ENCODE measurements at regions not wholly inside any gene's neighbourhood (a gene's known extent, or its start where the extent isn't known, plus 50 kb on each side); places are given as distances from the start of the nearest gene placed in this dataset.

DNA sequence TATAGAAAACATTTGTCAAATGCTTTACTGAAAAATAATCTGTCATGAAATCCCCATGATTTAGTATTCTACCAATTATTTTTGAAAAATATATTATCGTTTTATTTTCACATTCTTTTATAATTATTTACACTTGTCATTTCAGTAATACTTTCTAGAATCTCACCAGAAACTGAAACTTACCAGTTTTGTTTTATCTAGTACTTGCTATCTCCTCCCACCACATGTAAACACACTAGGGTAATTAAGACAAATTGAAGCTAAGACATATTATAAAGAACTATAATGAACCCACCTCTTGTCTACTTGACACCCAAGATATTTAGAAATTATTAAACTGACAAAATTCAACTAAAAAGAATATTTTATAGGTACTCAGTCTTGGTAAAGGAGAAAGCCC lies 51.5 kb upstream of the GRM3 start:
- H3K27me3 ChIP-seq, result no peaks in the 10 kb centered on the region
- peaks cover 0 to 5% of the 10 kb centered on the region in 2 donors for H3K9me3 ChIP-seq
- no peak for ATAC-seq
- intact Hi-C loops (cut with DNase I), result no loop called here
- H3K4me3 ChIP-seq, result no peak overlapping the region
- no peaks in the 10 kb centered on the region for H3K4me1 ChIP-seq
- TF ChIP-seq, protein P1, sequence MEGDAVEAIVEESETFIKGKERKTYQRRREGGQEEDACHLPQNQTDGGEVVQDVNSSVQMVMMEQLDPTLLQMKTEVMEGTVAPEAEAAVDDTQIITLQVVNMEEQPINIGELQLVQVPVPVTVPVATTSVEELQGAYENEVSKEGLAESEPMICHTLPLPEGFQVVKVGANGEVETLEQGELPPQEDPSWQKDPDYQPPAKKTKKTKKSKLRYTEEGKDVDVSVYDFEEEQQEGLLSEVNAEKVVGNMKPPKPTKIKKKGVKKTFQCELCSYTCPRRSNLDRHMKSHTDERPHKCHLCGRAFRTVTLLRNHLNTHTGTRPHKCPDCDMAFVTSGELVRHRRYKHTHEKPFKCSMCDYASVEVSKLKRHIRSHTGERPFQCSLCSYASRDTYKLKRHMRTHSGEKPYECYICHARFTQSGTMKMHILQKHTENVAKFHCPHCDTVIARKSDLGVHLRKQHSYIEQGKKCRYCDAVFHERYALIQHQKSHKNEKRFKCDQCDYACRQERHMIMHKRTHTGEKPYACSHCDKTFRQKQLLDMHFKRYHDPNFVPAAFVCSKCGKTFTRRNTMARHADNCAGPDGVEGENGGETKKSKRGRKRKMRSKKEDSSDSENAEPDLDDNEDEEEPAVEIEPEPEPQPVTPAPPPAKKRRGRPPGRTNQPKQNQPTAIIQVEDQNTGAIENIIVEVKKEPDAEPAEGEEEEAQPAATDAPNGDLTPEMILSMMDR (IDR thresholded peaks at IDR 0.05), result no peak
- H3K36me3 ChIP-seq, result no peaks in the 10 kb centered on the region
- H3K27ac ChIP-seq, result no peak overlapping the region
- no peak for DNase-seq

- Histone ChIP-seq H3K27ac (no peak overlapping the region), H3K36me3 (no peaks in the 10 kb centered on the region), H3K4me1 (no peaks in the 10 kb centered on the region), H3K4me3 (no peak overlapping the region), H3K27me3 (no peaks in the 10 kb centered on the region), H3K9me3 (peaks cover 0 to 4% of the 10 kb centered on the region in 2 donors)
- intact Hi-C loops (cut with DNase I), result no loop called here
- ATAC-seq (no peak), DNase-seq (peak in 1 of 4 donors; percentile 55)
- TF ChIP-seq, protein P1 (IDR thresholded peaks at IDR 0.05), result no peak
These were observed 69.7 kb upstream of the GRM3 start for GRCh38 chr7:86574006-86574405.

GRCh38 chr7:86558680-86559501 lies 84.8 kb upstream of the GRM3 start:
- Histone ChIP-seq H3K27ac (no peak overlapping the region), H3K4me3 (no peak overlapping the region), H3K36me3 (no peaks in the 10 kb centered on the region), H3K9me3 (no peaks in the 10 kb centered on the region), H3K4me1 (no peaks in the 10 kb centered on the region), H3K27me3 (no peaks in the 10 kb centered on the region)
- TF ChIP-seq, protein P1 (IDR thresholded peaks at IDR 0.05), result no peak
- DNase-seq (no peak), ATAC-seq (no peak)
- intact Hi-C loops (cut with DNase I), result no loop called here

GRCh38 chr7:86534641-86535040 lies 109.1 kb upstream of the GRM3 start:
- H3K9me3 ChIP-seq, result peaks cover 0 to 6% of the 10 kb centered on the region in 2 donors
- peak in 1 of 4 donors; percentile 36 for DNase-seq
- TF ChIP-seq, protein P1 (IDR thresholded peaks at IDR 0.05), result no peak
- H3K4me1 ChIP-seq, result no peaks in the 10 kb centered on the region
- H3K27me3 ChIP-seq, result no peaks in the 10 kb centered on the region
- no peak overlapping the region for H3K4me3 ChIP-seq
- intact Hi-C loops (cut with DNase I), result no loop called here
- H3K27ac ChIP-seq, result no peak overlapping the region
- no peaks in the 10 kb centered on the region for H3K36me3 ChIP-seq
- ATAC-seq, result no peak

- no peaks in the 10 kb centered on the region for H3K36me3 ChIP-seq
- no peaks in the 10 kb centered on the region for H3K27me3 ChIP-seq
- ATAC-seq (no peak), DNase-seq (no peak)
- H3K9me3 ChIP-seq, result no peaks in the 10 kb centered on the region
- no peaks in the 10 kb centered on the region for H3K4me1 ChIP-seq
- TF ChIP-seq, protein P1 (IDR thresholded peaks at IDR 0.05), result no peak
- intact Hi-C loops (cut with DNase I), result no loop called here
- no peak overlapping the region for H3K27ac ChIP-seq
- H3K4me3 ChIP-seq, result no peak overlapping the region
These were observed 139.5 kb upstream of the GRM3 start for GRCh38 chr7:86504229-86504628.
